ENCODE measurements at regions not wholly inside any gene's neighbourhood (a gene's known extent, or its start where the extent isn't known, plus 50 kb on each side); places are given as distances from the start of the nearest gene placed in this dataset.

- no peak for DNase-seq
Observed at GRCh38 chr4:34193451-34194154, 2050.7 kb downstream of the ARAP2 start.

- no peak for DNase-seq
Observed at GRCh38 chr4:34194585-34194984, 2049.7 kb downstream of the ARAP2 start.

GRCh38 chr4:34196375-34196774, 2047.9 kb downstream of the ARAP2 start:
- DNase-seq, result no peak

- no peak for DNase-seq
Observed at GRCh38 chr4:34198966-34199365, 2045.3 kb downstream of the ARAP2 start.

- no peak for DNase-seq
Observed at GRCh38 chr4:34200535-34200934, 2043.8 kb downstream of the ARAP2 start.

GRCh38 chr4:34202154-34202553, 2042.2 kb downstream of the ARAP2 start:
- no peak for DNase-seq

- DNase-seq, result no peak
Observed at GRCh38 chr4:34220601-34221000, 2023.7 kb downstream of the ARAP2 start.

GRCh38 chr4:34221986-34222385, 2022.3 kb downstream of the ARAP2 start:
- DNase-seq, result no peak

- no peak for DNase-seq
Observed at GRCh38 chr4:34236118-34236517, 2008.2 kb downstream of the ARAP2 start.

- no peak for DNase-seq
Observed at GRCh38 chr4:34245276-34245675, 1999.0 kb downstream of the ARAP2 start.

GRCh38 chr4:34250562-34250961, 1993.8 kb downstream of the ARAP2 start:
- no peak for DNase-seq

- no peak for DNase-seq
Observed at GRCh38 chr4:34253239-34253638, 1991.1 kb downstream of the ARAP2 start.

- no peak for DNase-seq
Observed at GRCh38 chr4:34258176-34258575, 1986.1 kb downstream of the ARAP2 start.

GRCh38 chr4:34261799-34262314, 1982.5 kb downstream of the ARAP2 start:
- no peak for DNase-seq

- DNase-seq, result no peak
Observed at GRCh38 chr4:34269613-34270012, 1974.7 kb downstream of the ARAP2 start.

- DNase-seq, result no peak
Observed at GRCh38 chr4:34271479-34272355, 1972.6 kb downstream of the ARAP2 start.

GRCh38 chr4:34279011-34279410, 1965.3 kb downstream of the ARAP2 start:
- DNase-seq, result no peak

GRCh38 chr4:34280131-34280530, 1964.2 kb downstream of the ARAP2 start:
- DNase-seq, result no peak

- no peak for DNase-seq
Observed at GRCh38 chr4:34281826-34282225, 1962.5 kb downstream of the ARAP2 start.

GRCh38 chr4:34289489-34289888, 1954.8 kb downstream of the ARAP2 start:
- DNase-seq, result no peak

- no peak for DNase-seq
Observed at GRCh38 chr4:34289962-34290361, 1954.4 kb downstream of the ARAP2 start.

GRCh38 chr4:34293459-34293858, 1950.9 kb downstream of the ARAP2 start:
- no peak for DNase-seq

- no peak for DNase-seq
Observed at GRCh38 chr4:34309383-34309906, 1934.9 kb downstream of the ARAP2 start.

GRCh38 chr4:34318773-34319172, 1925.5 kb downstream of the ARAP2 start:
- no peak for DNase-seq

Measured in NCI-H2171 treated with DMSO at 0.1 percent for 48 hours (cell line).